ENCODE measurements at regions not wholly inside any gene's neighbourhood (a gene's known extent, or its start where the extent isn't known, plus 50 kb on each side); places are given as distances from the start of the nearest gene placed in this dataset.
"Not testable (repeated sequence)": the region's sequence is repeated elsewhere in the genome, so short reads cannot be mapped to it uniquely, and the experiment has no call there.

- no peak for DNase-seq (ENCODE audit: low read depth, low spot score)
- in situ Hi-C loops (cut with HindIII; ENCODE audit: low pct_unique_long_range_greater_than_20kb, low sequenced_read_pairs), result no loop called here
These were observed 220.1 kb downstream of the CYLC2 start for GRCh38 chr9:103215197-103215596.

GRCh38 chr9:103225702-103226646 is 230.8 kb downstream of the CYLC2 start:
- no peak for DNase-seq (ENCODE audit: low read depth, low spot score)
- in situ Hi-C loops (cut with HindIII; ENCODE audit: low pct_unique_long_range_greater_than_20kb, low sequenced_read_pairs), result no loop called here

DNA sequence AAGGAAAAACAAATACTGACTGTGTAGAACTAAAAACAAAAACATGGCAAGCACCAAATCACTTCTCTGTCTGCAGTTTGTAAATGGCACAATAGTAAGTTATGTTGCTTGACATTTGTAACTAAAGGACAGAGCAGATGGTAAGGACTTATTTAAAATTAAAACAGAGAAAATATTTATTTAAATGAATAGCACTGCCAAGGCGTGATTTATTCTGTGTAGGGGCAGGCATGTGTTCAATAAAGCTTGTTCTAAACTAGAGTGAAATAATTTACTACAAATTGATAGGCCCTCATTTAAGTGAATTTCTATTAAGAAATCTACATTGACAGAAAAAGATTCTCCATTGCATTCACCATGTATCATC is 231.5 kb downstream of the CYLC2 start:
- in situ Hi-C loops (cut with HindIII; ENCODE audit: low pct_unique_long_range_greater_than_20kb, low sequenced_read_pairs), result no loop called here
- no peak for DNase-seq (ENCODE audit: low read depth, low spot score)

GRCh38 chr9:103237571-103238109 is 242.5 kb downstream of the CYLC2 start:
- DNase-seq (ENCODE audit: low read depth, low spot score); in situ Hi-C loops (cut with HindIII; ENCODE audit: low pct_unique_long_range_greater_than_20kb, low sequenced_read_pairs): not testable (repeated sequence)

DNA sequence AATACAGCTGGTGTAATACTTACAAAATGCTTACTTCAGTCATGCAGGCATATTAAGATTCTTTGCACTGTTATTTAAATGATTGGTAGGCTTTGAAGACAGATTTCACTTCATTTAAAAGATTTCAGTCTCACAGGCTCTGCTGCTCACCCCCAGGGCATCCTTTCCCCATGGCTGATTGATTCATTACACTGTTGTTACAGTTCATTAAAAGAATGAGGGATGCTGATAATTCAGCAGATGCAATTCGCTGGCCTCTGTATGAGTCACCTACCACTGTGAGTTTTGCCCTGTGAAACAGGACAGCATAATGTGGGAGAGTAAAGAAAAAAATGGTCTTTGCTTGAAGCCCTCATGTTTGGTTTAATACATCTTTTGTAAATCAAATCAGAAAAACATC is 246.9 kb downstream of the CYLC2 start:
- peak; percentile 26 for DNase-seq (ENCODE audit: low read depth, low spot score)

DNA sequence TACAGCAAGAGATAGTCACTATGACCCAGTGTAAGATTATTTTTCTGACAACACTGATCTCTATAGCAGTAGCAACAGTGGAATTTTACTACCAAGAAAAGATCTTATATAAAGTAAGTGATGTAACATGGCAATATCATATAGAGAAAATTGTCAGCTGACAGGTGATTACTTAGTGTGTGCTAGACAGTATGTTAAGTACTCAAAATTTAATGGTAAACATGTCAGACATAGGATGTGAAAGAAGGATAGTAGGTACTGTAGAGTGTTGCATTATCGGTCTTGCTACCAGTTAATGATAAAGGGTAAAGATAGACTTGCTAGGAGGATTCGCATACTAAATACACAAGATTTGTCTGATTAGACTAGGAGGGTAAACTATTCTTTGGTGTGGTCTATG is 247.4 kb downstream of the CYLC2 start:
- DNase-seq (ENCODE audit: low read depth, low spot score), result no peak
- in situ Hi-C loops (cut with HindIII; ENCODE audit: low pct_unique_long_range_greater_than_20kb, low sequenced_read_pairs), result no loop called here

More for the DNA sequence above, 246.9 kb downstream of the CYLC2 start:
- in situ Hi-C loops (cut with HindIII; ENCODE audit: low pct_unique_long_range_greater_than_20kb, low sequenced_read_pairs), result no loop called here

DNA sequence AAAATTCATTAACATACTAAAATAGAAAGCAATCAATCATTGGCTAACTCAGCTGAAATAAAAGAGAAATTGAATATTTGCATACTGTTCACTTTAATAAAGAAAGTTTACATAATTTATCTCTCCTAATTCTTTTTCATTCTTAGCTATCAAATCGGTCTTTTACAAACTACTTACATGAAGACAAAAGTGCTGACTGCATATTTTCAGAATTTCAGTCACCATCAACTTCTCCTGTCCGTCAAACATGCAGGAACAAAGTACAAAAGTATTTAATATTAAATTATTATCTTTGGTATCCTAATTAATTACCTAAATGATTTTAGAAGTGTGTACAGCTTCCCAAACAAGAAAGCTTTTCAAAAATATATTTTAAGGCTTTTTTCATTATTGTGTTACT is 248.4 kb downstream of the CYLC2 start:
- no peak for DNase-seq (ENCODE audit: low read depth, low spot score)
- in situ Hi-C loops (cut with HindIII; ENCODE audit: low pct_unique_long_range_greater_than_20kb, low sequenced_read_pairs), result no loop called here

DNA sequence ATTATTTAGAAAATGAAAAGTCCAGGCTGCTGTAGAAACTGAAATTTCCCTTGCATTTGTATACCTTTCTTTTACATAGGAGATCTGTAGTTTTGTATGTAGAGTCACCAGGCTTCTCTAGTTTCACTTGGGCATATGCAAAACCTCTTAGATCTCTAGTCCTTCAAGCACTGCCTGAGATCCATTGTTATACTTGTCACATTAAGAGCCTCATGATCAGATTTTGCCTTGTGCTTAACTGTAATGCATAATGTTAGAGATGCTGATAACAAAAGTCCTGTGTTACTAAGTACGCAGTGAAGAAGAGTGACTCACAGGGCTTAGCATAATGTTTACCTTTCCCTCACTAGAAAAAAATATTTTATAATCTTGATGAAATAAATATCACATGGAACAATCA is 250.2 kb downstream of the CYLC2 start:
- peak; percentile 68 for DNase-seq (ENCODE audit: low read depth, low spot score)
- in situ Hi-C loops (cut with HindIII; ENCODE audit: low pct_unique_long_range_greater_than_20kb, low sequenced_read_pairs), result no loop called here

- DNase-seq (ENCODE audit: low read depth, low spot score), result no peak
- in situ Hi-C loops (cut with HindIII; ENCODE audit: low pct_unique_long_range_greater_than_20kb, low sequenced_read_pairs), result no loop called here
These were observed 266.8 kb downstream of the CYLC2 start for GRCh38 chr9:103261951-103262350.

GRCh38 chr9:103266064-103266463 is 270.9 kb downstream of the CYLC2 start:
- DNase-seq (ENCODE audit: low read depth, low spot score), result no peak
- in situ Hi-C loops (cut with HindIII; ENCODE audit: low pct_unique_long_range_greater_than_20kb, low sequenced_read_pairs), result no loop called here

- in situ Hi-C loops (cut with HindIII; ENCODE audit: low pct_unique_long_range_greater_than_20kb, low sequenced_read_pairs), result no loop called here
- no peak for DNase-seq (ENCODE audit: low read depth, low spot score)
These were observed 282.1 kb downstream of the CYLC2 start for GRCh38 chr9:103277240-103277639.

- DNase-seq (ENCODE audit: low read depth, low spot score), result no peak
- in situ Hi-C loops (cut with HindIII; ENCODE audit: low pct_unique_long_range_greater_than_20kb, low sequenced_read_pairs), result no loop called here
These were observed 286.0 kb downstream of the CYLC2 start for GRCh38 chr9:103281126-103281525.

- no peak for DNase-seq (ENCODE audit: low read depth, low spot score)
These were observed 292.2 kb downstream of the CYLC2 start for GRCh38 chr9:103287361-103287760.

DNA sequence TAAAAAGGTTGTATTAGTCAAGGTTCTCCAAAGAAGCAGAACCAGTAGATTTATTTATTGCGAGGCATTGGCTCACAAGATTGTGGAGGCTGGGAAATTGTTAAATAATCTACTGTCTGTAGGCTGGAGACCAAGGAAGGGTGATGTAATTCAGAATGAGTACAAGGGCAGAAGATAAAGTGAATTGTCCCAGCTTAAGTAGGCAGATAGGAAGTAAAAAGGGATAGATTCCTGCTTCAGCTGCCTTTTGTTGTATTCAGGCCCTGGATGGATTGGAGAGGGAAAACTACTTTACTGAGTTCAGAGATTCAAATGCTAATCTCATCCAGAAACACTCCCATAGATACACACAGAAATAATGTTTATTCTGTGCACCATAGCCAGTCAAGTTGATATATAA is 301.1 kb downstream of the CYLC2 start:
- in situ Hi-C loops (cut with HindIII; ENCODE audit: low pct_unique_long_range_greater_than_20kb, low sequenced_read_pairs), result no loop called here
- DNase-seq (ENCODE audit: low read depth, low spot score), result no peak

More at GRCh38 chr9:103287361-103287760, 292.2 kb downstream of the CYLC2 start:
- in situ Hi-C loops (cut with HindIII; ENCODE audit: low pct_unique_long_range_greater_than_20kb, low sequenced_read_pairs), result no loop called here

- in situ Hi-C loops (cut with HindIII; ENCODE audit: low pct_unique_long_range_greater_than_20kb, low sequenced_read_pairs), result no loop called here
- no peak for DNase-seq (ENCODE audit: low read depth, low spot score)
These were observed 305.9 kb downstream of the CYLC2 start for GRCh38 chr9:103301051-103301450.

- in situ Hi-C loops (cut with HindIII; ENCODE audit: low pct_unique_long_range_greater_than_20kb, low sequenced_read_pairs), result no loop called here
- no peak for DNase-seq (ENCODE audit: low read depth, low spot score)
These were observed 309.7 kb downstream of the CYLC2 start for GRCh38 chr9:103304797-103305196.

- DNase-seq (ENCODE audit: low read depth, low spot score), result peak; percentile 41
- in situ Hi-C loops (cut with HindIII; ENCODE audit: low pct_unique_long_range_greater_than_20kb, low sequenced_read_pairs), result no loop called here
These were observed 324.8 kb downstream of the CYLC2 start for GRCh38 chr9:103319979-103320378.

DNA sequence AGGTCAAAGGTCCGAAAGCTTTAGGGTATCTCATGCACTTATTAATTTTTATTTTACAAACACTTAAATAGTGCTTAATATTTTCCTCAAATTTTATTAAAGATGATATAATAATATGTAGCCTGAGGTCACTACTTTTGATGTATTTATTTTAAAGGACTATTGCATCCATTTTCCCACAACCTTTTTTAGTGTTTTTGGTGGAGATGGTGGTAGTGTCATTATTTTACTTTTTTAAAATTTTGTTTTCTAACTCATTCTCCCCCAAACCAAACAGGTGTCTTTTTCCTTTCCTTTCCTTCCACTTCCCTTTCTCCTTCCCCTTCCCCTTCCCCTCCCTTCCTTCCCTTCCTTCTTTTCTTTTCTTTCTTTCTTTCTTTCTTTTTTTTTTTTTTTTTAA is 328.6 kb downstream of the CYLC2 start:
- in situ Hi-C loops (cut with HindIII; ENCODE audit: low pct_unique_long_range_greater_than_20kb, low sequenced_read_pairs), result no loop called here
- DNase-seq (ENCODE audit: low read depth, low spot score), result no peak

DNA sequence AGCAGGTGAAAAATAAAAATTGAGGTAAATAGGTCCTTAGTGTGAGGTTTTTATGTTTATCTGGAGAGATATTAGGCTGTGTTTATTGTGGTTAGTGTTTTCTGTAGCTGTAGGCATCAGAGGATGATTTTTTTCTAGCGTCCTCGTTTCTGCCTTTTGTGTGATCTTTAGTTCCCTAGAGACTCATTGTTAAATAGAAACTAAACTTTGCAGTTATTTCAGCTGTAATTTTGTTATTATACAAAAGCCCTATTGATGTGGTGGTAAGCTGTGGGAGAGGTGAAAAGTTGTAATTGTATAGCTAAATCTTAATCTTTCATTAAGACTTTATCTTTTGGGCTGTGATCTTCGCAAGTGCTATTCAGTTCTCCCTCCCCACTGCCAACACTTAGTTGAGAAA is 340.3 kb downstream of the CYLC2 start:
- in situ Hi-C loops (cut with HindIII; ENCODE audit: low pct_unique_long_range_greater_than_20kb, low sequenced_read_pairs), result no loop called here
- no peak for DNase-seq (ENCODE audit: low read depth, low spot score)
